GM18907 (cell line): ENCODE measurements at regions not wholly inside any gene's neighbourhood (a gene's known extent, or its start where the extent isn't known, plus 50 kb on each side); places are given as distances from the start of the nearest gene placed in this dataset.
"Not testable (repeated sequence)": the region's sequence is repeated elsewhere in the genome, so short reads cannot be mapped to it uniquely, and the experiment has no call there.

Experiments used
- ATAC-seq: cut with Tn5 transposase; IDR thresholded peaks from one replicate; pipeline ENCODE4 v1.9.1; 2021; ENCODE audit warnings: mild to moderate bottlenecking, moderate library complexity; ENCODE audit not compliant: unreplicated experiment

GRCh38 chr10:7070950-7071349 is 339.9 kb downstream of the SFMBT2 start:
- ATAC-seq: no peak

- no peak for ATAC-seq
Observed at GRCh38 chr10:7069706-7070105, 341.1 kb downstream of the SFMBT2 start.

- no peak for ATAC-seq
Observed at GRCh38 chr10:7056216-7056615, 354.6 kb downstream of the SFMBT2 start.

DNA sequence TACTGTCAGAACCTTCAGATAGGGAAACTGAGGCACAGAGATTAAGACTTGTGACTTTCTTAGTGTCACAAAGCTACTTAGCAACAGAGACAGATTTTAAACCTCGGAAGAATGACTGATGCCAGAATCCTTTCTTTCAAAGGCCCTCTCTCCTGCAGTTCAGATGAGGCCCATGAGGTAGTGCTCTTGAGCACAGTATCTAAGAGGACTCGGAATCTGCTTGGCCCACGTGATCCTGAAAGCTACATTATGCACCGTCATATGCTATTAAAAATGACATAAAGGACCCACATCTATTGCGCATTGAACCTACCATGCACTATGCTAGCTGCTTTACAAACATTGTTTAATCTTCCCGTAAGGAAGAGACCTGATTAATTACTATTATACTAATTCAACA is 355.9 kb downstream of the SFMBT2 start:
- ATAC-seq: no peak

DNA sequence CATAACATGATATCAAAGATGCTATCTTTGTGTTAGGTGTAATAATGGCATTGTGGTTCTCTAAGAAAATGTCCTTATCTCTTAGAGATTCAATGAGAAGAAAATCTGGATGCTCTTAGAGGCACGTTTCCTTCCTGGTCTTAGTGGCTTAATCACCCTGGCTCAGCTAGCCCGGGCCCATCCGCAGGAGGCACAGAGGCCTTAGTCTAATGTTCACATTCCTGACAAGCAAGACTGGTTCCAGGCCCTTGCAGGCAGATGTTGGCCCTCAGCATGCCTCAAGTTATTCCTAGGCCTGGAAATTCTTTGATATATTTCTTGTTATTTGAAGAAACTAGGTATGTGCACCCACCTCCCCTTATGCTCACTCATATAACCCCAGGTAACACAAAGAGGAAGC is 357.6 kb downstream of the SFMBT2 start:
- ATAC-seq: no peak

GRCh38 chr10:7050024-7050423 is 360.8 kb downstream of the SFMBT2 start:
- ATAC-seq: not testable (repeated sequence)

- ATAC-seq: no peak
Observed at GRCh38 chr10:7048061-7048460, 362.8 kb downstream of the SFMBT2 start.

DNA sequence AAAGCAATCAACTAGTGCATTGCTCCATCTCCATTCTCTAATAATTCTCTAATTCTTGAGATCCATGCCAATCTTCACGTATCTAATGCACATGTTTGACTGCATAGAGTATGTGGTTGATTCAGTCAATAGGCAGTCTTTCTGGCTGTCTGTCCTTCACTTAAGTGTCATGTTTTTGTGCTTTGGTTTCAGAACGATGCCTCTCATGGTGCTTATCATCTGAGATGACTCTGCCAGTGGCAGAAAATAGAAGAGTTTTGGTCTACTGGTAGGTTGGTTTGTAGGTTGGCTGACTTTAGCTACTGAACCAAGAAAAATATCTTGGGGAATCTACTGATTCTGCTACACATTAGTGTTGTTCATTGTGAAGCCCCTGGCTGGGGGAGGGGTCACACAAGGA is 364.2 kb downstream of the SFMBT2 start:
- ATAC-seq: peak; percentile 68

GRCh38 chr10:7045891-7046599 is 364.8 kb downstream of the SFMBT2 start:
- ATAC-seq: peak; percentile 85

- ATAC-seq: no peak
Observed at GRCh38 chr10:7043055-7043653, 367.7 kb downstream of the SFMBT2 start.

GRCh38 chr10:7042419-7043054 is 368.3 kb downstream of the SFMBT2 start:
- ATAC-seq: no peak

DNA sequence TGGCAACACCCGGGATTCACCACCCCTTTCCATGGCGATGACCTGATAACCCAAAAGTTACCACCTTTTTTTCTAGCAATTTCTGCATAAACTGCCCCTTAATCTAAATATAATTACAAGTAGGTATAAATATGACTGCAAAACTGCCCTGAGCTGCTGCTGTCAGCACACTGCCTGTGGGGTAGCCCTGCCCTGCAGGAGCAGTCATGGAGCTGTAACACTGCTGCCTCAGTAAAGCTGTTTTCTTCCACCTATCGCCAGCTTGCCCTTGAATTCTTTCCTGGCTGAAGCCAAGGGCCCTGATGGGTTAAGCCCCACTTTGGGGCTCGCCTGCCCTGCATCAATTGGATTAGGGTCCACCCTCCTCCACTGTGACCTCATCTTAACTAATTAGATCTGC is 368.8 kb downstream of the SFMBT2 start:
- no peak for ATAC-seq

DNA sequence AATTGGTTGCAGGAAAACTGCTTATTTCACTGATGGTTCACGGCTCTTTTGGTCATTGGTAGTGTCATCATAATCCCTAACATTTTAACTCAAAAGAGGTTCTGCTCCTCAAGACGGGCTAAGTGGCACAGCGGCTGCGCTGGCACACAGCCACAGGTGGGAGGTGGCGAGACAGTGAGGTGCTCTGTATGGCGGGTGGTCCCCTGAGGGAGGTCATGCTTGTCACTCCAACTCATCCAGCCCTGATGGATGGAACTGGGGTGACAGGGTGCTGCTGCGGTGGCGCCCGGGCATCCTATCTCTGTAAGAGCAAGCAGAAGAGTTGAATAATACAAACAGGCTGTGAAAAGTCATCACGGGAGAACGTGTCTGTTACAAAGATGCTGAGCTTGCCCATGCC is 370.2 kb downstream of the SFMBT2 start:
- no peak for ATAC-seq

GRCh38 chr10:7039859-7040258 is 371.0 kb downstream of the SFMBT2 start:
- ATAC-seq: no peak

DNA sequence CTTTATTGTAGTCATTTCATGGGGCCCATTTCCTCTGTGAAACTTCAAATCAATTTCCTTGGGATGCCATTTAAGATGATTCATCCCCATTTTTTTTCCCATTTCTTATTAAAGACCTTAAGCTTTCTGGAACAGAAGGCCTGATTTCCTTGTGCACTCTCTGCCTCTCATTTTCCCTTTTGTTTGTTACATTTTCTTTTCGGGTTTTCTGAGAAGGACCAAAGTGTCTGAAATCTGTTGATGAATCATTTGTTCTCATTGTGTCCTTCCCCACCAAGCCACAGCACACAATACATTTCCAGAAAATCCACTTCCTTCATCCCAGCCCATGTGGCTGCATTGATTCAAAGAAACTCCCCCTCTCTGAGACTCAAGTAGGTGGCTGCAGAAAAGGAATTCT is 372.4 kb downstream of the SFMBT2 start:
- ATAC-seq: no peak

DNA sequence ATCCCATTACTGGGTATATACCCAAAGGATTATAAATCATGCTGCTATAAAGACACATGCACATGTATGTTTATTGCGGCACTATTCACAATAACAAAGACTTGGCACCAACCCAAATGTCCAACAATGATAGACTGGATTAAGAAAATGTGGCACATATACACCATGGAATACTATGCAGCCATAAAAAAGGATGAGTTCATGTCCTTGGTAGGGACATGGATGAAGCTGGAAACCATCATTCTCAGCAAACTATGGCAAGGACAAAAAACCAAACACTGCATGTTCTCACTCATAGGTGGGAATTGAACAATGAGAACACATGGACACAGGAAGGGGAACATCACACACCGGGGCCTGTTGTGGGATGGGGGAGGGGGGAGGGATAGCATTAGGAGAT is 373.4 kb downstream of the SFMBT2 start:
- ATAC-seq: not testable (repeated sequence)

DNA sequence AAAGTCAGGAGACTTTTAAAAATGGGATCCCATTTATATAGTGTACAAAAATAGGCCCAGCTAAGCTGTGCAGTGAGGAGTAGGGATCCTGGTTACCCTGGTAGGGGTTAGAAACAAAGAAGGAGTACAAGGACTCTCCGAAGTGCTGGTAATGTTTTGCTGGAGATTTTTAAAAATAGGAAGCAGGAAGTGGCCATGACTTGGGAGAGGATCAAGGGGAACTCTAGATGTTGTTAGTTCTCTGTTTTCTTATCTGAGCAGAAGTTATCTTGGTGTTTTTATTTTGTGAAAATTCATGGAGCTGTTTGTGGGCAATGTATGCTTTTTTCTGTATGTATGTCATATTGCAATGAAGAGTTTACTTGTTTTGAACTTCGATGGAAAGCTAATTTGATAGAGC is 373.9 kb downstream of the SFMBT2 start:
- no peak for ATAC-seq

DNA sequence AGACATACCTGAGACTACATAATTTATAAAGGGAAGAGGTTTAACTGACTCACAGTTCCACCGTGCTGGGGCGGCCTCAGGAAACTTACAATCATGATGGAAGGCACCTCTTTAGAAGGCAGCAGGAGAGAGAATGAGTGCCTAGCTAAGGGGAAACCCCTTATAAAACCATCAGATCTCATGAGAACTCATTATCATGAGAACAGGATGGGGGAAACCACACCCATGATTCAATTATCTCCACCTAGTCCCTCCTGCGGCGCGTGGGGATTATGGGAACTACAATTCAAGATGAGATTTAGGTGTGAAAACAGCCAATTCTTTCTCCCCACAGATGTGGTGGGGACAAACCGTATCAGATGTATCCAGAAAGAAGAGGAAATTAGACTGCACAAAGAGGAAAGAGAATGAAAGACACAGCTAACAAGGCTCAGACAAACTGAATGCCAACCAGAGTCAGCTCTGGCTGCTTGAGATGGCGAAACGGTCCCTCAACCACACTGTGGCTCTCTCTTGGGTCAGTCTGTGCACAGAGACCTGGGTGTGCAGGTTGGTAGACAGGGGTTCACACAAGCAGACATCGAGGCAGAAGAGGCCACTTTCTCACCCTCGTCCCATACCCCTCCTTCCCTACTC is 375.6 kb downstream of the SFMBT2 start:
- no peak for ATAC-seq

- no peak for ATAC-seq
Observed at GRCh38 chr10:7033031-7033430, 377.8 kb downstream of the SFMBT2 start.

GRCh38 chr10:7030134-7030855 is 380.5 kb downstream of the SFMBT2 start:
- no peak for ATAC-seq

DNA sequence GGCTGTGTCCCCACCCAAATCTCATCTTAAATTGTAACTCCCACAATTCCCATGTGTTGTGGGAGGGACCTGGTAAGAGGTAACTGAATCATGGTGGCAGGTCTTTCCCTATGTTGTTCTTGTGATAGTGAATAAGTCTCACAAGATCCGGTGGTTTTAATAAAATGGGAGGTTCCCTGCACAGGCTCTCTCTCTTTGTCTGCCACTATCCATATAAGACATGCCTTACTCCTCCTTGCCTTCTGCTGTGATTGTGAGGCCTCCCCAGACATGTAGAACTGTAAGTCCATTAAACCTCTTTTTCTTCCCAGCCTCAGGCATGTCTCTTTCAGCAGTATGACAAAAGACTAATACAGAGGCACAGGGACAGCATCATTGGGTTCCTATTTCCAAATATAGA is 381.2 kb downstream of the SFMBT2 start:
- ATAC-seq: no peak
